Umbilical cord (tissue), 1 donor: ENCODE measurements at regions not wholly inside any gene's neighbourhood (a gene's known extent, or its start where the extent isn't known, plus 50 kb on each side); places are given as distances from the start of the nearest gene placed in this dataset.

ENCODE experiments used
- DNase-seq: peaks from one replicate; pipeline ENCODE4 v3.0.0-alpha.2; 2015; ENCODE audit warnings: low spot score

DNA sequence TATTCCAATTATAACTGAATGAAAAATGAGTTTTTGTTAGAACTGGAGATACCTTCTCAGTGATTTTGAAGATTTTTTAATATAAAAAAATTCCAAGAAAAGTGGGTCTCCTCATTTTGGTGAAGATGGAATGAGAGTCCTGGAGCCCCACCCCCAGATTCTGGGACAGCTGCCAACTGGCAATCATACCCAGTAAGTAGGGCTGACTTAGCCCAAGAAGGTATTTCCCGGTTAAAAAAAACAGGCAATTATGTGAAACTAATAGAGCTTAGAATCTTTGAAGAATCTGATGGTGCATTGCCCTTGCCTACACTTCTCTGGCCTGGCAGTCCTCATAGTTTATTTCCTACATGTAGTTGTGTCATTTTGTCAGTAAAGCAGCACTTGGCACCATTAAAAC, 52.8 kb upstream of the VWDE start:
- DNase-seq: no peak

DNA sequence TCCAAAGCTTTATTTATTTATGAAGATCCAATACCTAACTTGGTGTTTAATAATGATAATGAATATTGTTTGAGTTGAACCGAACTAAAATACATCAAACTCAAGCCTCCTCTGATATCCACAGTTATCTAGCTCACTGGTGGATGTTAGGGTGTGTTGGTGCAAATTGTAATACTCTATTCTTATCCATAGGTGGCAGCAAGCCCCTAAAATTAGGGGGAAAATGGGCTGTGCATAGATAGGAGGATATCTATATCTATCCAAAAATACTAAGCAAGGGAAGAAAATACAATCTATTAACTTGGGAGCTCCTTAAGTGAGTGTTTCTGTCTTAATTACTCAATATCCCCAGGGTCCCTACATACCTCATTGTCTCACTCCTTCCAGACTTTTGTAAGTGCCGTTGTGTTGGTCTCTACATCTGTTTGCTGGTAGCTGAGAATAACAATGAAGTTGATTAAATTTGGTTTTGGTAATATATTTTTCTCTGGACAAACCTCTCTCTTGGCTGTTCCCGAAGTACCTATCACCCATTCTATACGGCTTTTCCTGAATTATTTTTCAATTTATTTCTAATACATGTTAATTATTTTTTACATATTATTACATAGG, 55.0 kb upstream of the VWDE start:
- DNase-seq: peak; percentile 70

DNA sequence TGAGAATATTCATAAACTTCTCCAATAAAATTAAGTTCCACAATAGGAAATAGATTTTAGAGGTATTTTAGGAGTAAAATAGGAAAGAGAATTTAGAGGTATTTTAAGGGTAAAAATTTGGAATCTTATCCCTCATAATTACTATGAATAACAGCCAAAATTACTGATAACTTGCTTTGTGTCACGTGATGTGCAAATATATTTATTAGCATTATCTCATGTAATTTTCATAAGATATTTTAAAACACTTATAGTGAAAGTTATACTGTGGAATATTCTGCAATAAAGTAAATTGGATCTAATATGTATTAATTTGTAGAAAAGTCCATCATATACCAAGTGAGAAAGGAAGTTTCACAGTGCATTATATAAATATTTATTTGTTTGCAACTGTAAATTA, 64.2 kb upstream of the VWDE start:
- DNase-seq: no peak

DNA sequence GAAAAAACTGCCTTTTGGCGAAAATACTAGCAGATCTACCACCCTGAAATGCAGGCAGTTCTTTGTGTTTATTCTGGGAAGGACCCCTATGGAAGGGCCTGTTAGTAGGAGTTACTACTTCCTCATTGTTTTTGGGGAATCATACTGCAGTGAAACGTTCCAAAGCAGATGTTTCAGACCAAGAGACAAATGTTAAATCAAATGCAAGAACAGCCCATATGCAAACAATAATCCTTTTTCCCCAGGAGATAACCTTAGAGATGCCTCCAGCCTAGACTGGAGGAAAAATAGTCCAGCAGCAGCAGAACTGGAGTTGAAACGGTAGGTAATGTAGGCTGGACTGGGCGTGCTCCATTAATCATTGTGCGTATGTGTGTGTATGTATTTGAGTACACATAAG, 65.9 kb upstream of the VWDE start:
- no peak for DNase-seq

- no peak for DNase-seq
Observed at GRCh38 chr7:12470930-12471329, 67.3 kb upstream of the VWDE start.

GRCh38 chr7:12474035-12474434, 70.4 kb upstream of the VWDE start:
- DNase-seq: no peak

- peak; percentile 89 for DNase-seq
Observed at GRCh38 chr7:12475362-12476063, 71.8 kb upstream of the VWDE start.

DNA sequence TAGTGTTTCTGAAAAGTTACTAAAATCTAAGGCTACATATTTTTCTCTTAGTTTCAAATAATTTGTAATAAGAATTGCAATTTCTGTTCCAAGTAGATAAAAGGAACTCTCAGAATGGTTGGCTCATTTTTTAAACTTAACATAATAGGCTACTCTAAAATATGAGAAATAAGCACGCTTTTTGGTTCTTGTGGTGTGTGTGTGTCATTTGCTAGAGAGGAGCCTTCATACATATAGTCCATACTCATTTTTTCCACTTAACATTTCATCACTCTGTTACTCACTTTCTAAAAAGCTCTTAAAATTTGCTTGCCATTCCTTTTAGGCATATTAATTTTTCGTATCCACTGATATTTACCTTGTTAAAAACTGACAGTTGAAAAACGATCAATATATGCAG, 74.0 kb upstream of the VWDE start:
- DNase-seq: no peak

DNA sequence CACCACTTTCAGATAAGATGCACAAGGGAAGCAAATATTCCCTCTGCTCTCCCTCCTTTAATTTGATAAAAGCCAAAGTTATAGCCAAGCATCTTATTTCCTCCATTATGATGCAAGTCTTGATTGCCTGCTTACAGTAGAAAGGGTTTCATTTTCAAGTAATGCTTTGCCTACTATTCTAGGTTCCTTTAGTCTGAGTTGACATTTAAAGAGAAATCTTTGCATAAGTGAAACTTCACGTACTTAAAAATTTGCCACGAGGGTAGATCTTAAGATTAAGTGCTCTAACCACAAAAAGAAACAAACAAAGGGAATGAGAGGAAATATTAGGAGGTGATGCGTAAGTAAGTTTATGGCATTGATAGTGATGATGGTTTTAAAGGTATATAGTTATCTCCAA, 78.1 kb upstream of the VWDE start:
- DNase-seq: no peak

- DNase-seq: no peak
Observed at GRCh38 chr7:12485845-12486244, 82.2 kb upstream of the VWDE start.

DNA sequence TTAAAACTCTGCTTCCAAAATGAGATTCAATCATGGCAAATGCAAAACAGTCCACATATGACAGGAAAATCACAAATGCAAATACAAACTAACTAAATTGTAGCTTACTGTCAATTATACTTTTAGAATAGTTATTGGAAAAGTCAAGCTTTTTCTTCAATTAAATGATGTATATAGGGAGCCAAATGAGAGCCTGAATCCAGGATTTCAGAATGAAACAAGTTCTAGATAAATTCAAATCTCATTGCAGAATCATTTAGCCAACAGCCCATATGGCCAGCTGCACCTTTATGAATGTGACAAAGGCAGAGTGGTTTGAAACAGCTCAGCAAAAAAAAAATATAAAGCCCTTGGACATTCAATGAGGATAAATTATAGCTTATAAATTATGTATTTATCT, 82.2 kb upstream of the SCIN start:
- no peak for DNase-seq

GRCh38 chr7:12490107-12490688, 80.3 kb upstream of the SCIN start:
- DNase-seq: no peak

- DNase-seq: no peak
Observed at GRCh38 chr7:12490940-12491339, 79.6 kb upstream of the SCIN start.

DNA sequence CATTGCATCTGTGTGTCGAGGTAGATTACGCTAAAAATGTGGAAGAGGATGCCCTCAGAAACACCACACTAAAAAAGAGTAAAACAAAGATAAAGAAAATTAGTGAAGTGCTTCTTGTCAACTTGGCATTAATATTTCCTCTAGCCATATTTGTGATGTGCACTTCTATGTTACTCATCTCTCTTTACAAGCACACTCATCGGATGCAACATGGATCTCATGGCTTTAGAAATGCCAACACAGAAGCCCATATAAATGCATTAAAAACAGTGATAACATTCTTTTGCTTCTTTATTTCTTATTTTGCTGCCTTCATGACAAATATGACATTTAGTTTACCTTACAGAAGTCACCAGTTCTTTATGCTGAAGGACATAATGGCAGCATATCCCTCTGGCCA, 79.0 kb upstream of the SCIN start:
- DNase-seq: no peak

DNA sequence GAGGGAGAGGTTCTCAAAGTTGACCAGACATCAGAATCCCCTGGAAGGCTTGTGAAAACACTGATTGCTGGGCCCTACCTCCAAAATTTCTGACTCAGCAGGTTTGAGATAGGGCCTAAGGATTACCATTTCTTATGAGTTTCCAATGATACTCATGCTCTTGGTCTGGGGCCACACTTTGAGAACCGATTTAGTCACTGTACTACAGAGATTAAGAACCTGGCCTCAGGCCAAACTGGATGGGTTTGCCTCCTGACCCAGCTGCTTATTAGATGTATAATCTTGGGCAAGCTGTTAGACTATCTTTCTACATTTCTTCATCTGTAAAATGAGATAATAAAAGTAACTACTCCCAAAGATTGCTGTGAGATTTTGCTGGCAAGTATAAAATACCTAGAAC, 77.1 kb upstream of the SCIN start:
- DNase-seq: no peak

- DNase-seq: no peak
Observed at GRCh38 chr7:12493863-12494686, 76.4 kb upstream of the SCIN start.

DNA sequence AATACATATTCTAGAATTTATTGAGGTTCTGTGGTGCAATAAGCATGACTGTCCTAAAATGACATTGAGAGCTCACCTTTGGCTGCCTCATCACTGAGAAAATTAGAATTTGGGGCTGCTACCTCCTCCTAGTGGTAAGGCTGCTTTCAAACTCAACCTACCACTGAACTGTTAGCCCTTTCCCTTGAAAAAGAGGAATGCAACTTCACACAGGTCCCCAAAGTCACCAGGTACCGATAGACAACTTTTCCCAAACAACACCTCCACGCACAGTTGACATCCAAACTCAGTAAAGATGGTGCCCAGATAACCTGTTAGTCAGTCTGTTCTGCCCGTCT, 75.9 kb upstream of the SCIN start:
- no peak for DNase-seq

DNA sequence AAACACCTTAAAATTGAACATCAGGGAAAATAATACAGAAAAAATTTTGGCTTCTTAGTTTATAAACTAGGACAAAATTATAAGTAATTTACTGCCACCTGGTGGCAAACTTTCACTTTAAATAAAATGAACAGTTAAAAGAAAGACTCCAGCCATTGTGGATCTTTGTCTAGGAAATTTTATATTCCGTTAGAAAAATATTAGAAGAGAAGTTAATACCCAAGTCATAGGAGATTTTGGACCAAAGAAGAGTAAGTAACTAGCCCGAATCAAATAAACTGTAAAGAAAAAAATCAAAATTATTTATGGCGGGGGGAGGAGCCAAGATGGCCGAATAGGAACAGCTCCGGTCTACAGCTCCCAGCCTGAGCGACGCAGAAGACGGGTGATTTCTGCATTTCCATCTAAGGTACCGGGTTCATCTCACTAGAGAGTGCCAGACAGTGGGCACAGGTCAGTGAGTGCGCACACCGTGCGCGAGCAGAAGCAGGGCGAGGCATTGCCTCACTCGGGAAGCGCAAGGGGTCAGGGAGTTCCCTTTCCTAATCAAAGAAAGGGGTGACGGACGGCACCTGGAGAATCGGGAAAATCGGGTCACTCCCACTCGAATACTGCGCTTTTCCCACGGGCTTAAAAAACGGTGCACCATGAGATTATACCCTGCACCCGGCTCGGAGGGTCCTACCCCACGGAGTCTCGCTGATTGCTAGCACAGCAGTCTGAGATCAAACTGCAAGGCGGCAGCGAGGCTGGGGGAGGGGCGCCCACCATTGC, 73.4 kb upstream of the SCIN start:
- DNase-seq: peak; percentile 53

DNA sequence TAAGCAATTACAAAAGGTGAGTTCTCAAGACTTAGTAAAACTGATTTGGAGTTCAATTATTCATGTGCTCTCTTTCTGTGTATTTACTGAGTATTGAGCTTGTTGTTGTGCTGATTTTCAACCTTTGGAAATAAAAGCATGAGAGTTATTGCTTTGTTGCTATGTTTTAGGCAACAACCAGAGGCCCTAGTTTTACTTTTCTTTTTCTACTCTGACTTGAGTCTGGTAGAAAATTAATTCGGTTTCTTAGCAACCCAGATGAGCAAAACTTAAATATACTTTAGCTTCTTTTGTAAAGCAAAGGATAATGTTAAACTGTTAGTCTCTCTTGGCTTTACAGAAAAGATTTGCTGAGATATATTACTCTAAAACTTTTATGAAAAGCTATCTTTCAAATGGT, 66.4 kb upstream of the SCIN start:
- peak; percentile 35 for DNase-seq

- no peak for DNase-seq
Observed at GRCh38 chr7:12508005-12508404, 62.5 kb upstream of the SCIN start.

GRCh38 chr7:12508554-12508953, 62.0 kb upstream of the SCIN start:
- no peak for DNase-seq

GRCh38 chr7:12517451-12517850, 53.1 kb upstream of the SCIN start:
- no peak for DNase-seq
